Activated CD8-positive, alpha-beta T cell treated with anti-CD3 and anti-CD28 coated beads for 36 hours (primary cell): ENCODE measurements at regions not wholly inside any gene's neighbourhood (a gene's known extent, or its start where the extent isn't known, plus 50 kb on each side); places are given as distances from the start of the nearest gene placed in this dataset.

Experiments used
- ATAC-seq: fragments of 200-7000 bp; cut with Tn5 transposase; one replicate; pipeline ENCODE4 v1.10.0; 2021; ENCODE audit warnings: mild to moderate bottlenecking, moderate library complexity
- CTCF ChIA-PET: fragments of 350-600 bp; sonication (Branson Sonifier 250); formaldehyde crosslinking; loops from one replicate; lab custom pipeline; 2021; ENCODE audit warnings: antibody characterized with exemption; lab: Charles Lee
- POLR2A ChIA-PET: fragments of 350-600 bp; sonication (Branson Sonifier 250); formaldehyde crosslinking; loops from one replicate; lab custom pipeline; 2021; ENCODE audit warnings: antibody characterized with exemption; lab: Charles Lee
- DNase-seq: peaks from one replicate; pipeline ENCODE4 v3.0.0-alpha.2; 2020
- H3K27ac Mint-ChIP-seq: one replicate; pipeline ENCODE4 v1.8.0; 2021; ENCODE audit warnings: mild to moderate bottlenecking, mixed read lengths
- H3K27me3 Mint-ChIP-seq: one replicate; pipeline ENCODE4 v1.8.0; 2021; ENCODE audit warnings: mixed read lengths
- H3K36me3 Mint-ChIP-seq: one replicate; pipeline ENCODE4 v1.8.0; 2021; ENCODE audit warnings: low read depth, mixed read lengths
- H3K4me1 Mint-ChIP-seq: one replicate; pipeline ENCODE4 v1.8.0; 2021; ENCODE audit warnings: low read depth, mixed read lengths
- H3K4me3 Mint-ChIP-seq: one replicate; pipeline ENCODE4 v1.8.0; 2021; ENCODE audit warnings: mild to moderate bottlenecking, moderate library complexity, mixed read lengths
- H3K9me3 Mint-ChIP-seq: one replicate; pipeline ENCODE4 v1.8.0; 2021; ENCODE audit warnings: mixed read lengths
- intact Hi-C: fragments of 100-400 bp; cut with micrococcal nuclease; formaldehyde crosslinking; loops from one replicate; pipeline ENCODE4 v1.10.0; 2022
- TF ChIP-seq, protein P1 (sequence below): fragments of 200-600 bp; IDR thresholded peaks from one replicate; pipeline ENCODE4 v1.8.0; 2022; ENCODE audit warnings: antibody characterized with exemption, mild to moderate bottlenecking

DNA sequence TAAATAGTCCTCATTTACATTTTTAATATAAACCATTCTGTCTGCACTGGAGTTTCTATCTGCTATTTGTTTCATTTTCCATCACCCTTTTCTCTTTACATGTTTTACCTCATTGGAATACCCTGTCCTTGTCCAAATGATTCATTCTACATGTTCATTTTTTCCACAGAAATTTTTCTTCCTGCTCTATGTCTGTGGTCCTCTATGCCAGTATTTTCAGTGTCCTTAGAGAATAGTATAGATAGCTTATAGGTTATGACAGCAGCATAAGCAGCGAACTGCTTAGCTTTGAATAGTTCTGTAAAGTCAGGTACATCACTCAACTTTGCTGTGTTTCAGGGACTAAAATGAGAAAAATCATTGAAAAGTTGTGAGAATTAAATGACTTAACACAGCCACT is 742.3 kb upstream of the CBLB start:
- TF ChIP-seq, protein P1, sequence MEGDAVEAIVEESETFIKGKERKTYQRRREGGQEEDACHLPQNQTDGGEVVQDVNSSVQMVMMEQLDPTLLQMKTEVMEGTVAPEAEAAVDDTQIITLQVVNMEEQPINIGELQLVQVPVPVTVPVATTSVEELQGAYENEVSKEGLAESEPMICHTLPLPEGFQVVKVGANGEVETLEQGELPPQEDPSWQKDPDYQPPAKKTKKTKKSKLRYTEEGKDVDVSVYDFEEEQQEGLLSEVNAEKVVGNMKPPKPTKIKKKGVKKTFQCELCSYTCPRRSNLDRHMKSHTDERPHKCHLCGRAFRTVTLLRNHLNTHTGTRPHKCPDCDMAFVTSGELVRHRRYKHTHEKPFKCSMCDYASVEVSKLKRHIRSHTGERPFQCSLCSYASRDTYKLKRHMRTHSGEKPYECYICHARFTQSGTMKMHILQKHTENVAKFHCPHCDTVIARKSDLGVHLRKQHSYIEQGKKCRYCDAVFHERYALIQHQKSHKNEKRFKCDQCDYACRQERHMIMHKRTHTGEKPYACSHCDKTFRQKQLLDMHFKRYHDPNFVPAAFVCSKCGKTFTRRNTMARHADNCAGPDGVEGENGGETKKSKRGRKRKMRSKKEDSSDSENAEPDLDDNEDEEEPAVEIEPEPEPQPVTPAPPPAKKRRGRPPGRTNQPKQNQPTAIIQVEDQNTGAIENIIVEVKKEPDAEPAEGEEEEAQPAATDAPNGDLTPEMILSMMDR: no peak
- intact Hi-C loops: loop anchor here (10.0 kb wide), 1 partner anchor 596 kb away; no protein-coding TSS in a partner anchor
- H3K4me1 Mint-ChIP-seq: peaks cover 21% of the 10 kb centered on the region
- no peak overlapping the region for H3K4me3 Mint-ChIP-seq
- H3K36me3 Mint-ChIP-seq: peaks cover 10% of the 10 kb centered on the region
- ATAC-seq (no peak), DNase-seq (no peak)
- H3K9me3 Mint-ChIP-seq: peaks cover 15% of the 10 kb centered on the region
- POLR2A ChIA-PET: no interaction called here
- H3K27me3 Mint-ChIP-seq: peaks cover 2% of the 10 kb centered on the region
- no peak overlapping the region for H3K27ac Mint-ChIP-seq
- CTCF ChIA-PET: no interaction called here

DNA sequence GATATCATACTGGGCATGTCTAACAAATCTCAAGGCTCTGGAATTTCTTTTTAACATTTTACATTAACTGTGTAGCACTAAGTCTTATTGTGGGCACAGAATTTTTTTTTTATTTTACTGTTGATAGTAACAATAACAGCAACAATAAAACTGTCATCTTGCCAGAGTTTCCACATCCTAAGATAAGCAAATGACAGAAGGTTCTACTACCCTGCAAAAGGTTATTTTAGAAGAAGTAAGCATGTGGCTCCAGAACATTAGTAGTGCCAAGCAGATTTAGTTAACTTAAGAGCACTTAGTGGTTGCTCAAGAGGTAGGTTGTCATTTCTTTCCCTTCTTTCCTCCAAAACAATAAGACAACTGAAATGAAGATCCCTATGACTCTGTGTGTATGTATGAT is 743.0 kb upstream of the CBLB start:
- H3K4me3 Mint-ChIP-seq: no peak overlapping the region
- ChIA-PET POLR2A (no interaction called here), CTCF (no interaction called here)
- no peak for ATAC-seq
- intact Hi-C loops: loop anchor here (10.0 kb wide), 1 partner anchor 597 kb away; no protein-coding TSS in a partner anchor
- H3K9me3 Mint-ChIP-seq: peaks cover 15% of the 10 kb centered on the region
- peaks cover 24% of the 10 kb centered on the region for H3K4me1 Mint-ChIP-seq
- TF ChIP-seq, protein P1: no peak
- H3K27ac Mint-ChIP-seq: no peak overlapping the region
- peaks cover 10% of the 10 kb centered on the region for H3K36me3 Mint-ChIP-seq
- DNase-seq: no peak
- peaks cover 2% of the 10 kb centered on the region for H3K27me3 Mint-ChIP-seq

DNA sequence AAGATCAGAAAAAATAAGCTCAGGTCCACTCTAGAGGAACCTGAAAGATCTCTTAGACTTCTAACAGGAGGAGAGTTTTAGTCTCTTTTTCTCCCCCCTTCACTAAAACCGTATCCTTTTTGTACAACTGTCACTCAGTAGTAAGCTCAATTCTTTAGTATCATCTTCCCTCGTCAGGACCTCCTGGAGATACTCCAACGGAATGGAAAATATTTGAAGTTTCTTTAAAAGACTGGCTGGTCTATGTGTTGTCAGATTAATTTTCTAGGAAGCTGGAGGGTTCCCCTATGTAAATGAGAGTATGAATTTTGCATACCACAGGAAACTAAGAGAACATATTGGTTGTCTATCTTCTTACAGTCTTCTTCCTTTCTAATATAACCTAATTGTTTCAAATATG is 747.7 kb upstream of the CBLB start:
- intact Hi-C loops: loop anchor here (10.0 kb wide), 1 partner anchor 602 kb away; no protein-coding TSS in a partner anchor
- Mint-ChIP-seq H3K4me1 (peaks cover 4% of the 10 kb centered on the region), H3K27ac (no peak overlapping the region), H3K4me3 (no peak overlapping the region), H3K27me3 (peaks cover 2% of the 10 kb centered on the region), H3K36me3 (peaks cover 10% of the 10 kb centered on the region), H3K9me3 (peaks cover 15% of the 10 kb centered on the region)
- CTCF ChIA-PET: interaction anchor here (1.0 kb wide), 1 partner anchor 22 kb away, joined by 3 read pairs; no protein-coding TSS in a partner anchor
- TF ChIP-seq, protein P1: no peak
- ATAC-seq: no peak
- POLR2A ChIA-PET: no interaction called here
- no peak for DNase-seq

DNA sequence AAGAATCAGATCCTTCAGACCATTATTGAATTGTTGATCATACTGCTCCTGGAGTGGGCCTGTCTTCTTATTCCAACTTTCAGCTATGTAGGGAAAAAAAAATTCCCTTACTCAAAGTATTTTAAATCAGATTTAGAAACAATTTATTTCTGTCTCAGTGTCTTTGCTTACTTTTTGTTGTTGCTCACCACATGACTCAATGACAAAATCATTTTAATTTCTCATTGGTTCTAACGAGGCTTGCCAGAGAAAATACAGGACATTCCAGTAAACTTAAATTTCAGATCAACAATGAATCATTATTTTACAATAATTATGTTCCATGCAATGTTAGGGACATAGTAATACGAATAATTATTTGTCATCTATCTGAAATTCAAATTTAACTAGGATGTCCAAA is 748.5 kb upstream of the CBLB start:
- Mint-ChIP-seq H3K36me3 (peaks cover 10% of the 10 kb centered on the region), H3K9me3 (peaks cover 15% of the 10 kb centered on the region), H3K4me1 (peaks cover 4% of the 10 kb centered on the region), H3K4me3 (no peak overlapping the region), H3K27me3 (peaks cover 2% of the 10 kb centered on the region), H3K27ac (no peak overlapping the region)
- ChIA-PET POLR2A (no interaction called here), CTCF (no interaction called here)
- no peak for ATAC-seq
- intact Hi-C loops: loop anchor here (10.0 kb wide), 1 partner anchor 602 kb away; no protein-coding TSS in a partner anchor
- DNase-seq: no peak
- TF ChIP-seq, protein P1: no peak

DNA sequence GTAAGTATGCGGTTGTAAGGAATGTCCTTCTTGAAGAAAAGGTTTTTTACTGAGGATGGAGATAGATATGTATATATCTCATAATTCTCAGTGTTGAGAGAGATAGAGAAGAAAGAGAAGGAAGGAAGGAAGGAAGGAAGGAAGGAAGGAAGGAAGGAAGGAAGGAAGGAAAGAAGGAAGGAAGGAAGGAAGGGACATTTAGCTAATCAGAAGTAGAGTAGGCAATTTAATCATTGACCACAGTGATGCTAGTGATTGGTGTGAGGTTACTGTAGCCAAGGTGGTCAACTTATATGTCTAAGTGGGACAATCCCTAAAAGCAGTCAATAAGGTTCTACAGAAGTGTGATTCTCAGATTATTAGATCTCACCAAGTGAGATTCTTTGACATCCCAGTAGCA is 751.8 kb upstream of the CBLB start:
- intact Hi-C loops: no loop called here
- no peak overlapping the region for H3K27ac Mint-ChIP-seq
- ATAC-seq (no peak), DNase-seq (no peak)
- ChIA-PET POLR2A (interaction anchor here (0.7 kb wide), 1 partner anchor 504 kb away, joined by 3 read pairs; no protein-coding TSS in a partner anchor), CTCF (no interaction called here)
- H3K9me3 Mint-ChIP-seq: peaks cover 4% of the 10 kb centered on the region
- TF ChIP-seq, protein P1: no peak
- peaks cover 4% of the 10 kb centered on the region for H3K4me1 Mint-ChIP-seq
- H3K36me3 Mint-ChIP-seq: peaks cover 4% of the 10 kb centered on the region
- no peak overlapping the region for H3K4me3 Mint-ChIP-seq
- no peaks in the 10 kb centered on the region for H3K27me3 Mint-ChIP-seq
